Right renal pelvis (tissue), 4 donors: ENCODE measurements at regions not wholly inside any gene's neighbourhood (a gene's known extent, or its start where the extent isn't known, plus 50 kb on each side); places are given as distances from the start of the nearest gene placed in this dataset.
"Not testable (repeated sequence)": the region's sequence is repeated elsewhere in the genome, so short reads cannot be mapped to it uniquely, and the experiment has no call there.

Source experiments
- DNase-seq, 4 donors: peaks; one replicate each; pipeline ENCODE4 v3.0.0-alpha.2; 2013; ENCODE audit warnings: low read depth in 4 of 4, low spot score in 3 of 4, missing footprints in 1 of 4

DNA sequence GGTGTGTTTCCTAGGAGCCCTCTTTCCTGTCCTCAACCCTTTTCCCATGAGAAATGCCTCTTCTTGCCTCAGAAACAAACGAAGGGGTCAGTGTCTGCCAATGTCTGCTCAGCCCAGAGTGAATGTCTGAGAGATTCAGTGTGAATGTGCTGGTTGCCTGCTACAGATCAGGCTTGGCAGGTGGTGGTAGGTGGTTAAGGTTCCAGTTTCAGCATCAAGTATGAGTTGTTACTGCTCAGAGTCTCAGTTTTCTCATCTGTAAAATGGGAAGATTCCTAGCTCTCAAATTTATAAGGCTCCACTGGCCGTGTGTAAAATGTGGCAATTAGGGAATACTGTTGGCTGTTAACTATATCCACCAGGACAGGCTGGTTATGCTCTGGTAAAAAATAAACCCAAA lies 96.3 kb upstream of the PLGLB2 start:
- not testable (repeated sequence) for DNase-seq

DNA sequence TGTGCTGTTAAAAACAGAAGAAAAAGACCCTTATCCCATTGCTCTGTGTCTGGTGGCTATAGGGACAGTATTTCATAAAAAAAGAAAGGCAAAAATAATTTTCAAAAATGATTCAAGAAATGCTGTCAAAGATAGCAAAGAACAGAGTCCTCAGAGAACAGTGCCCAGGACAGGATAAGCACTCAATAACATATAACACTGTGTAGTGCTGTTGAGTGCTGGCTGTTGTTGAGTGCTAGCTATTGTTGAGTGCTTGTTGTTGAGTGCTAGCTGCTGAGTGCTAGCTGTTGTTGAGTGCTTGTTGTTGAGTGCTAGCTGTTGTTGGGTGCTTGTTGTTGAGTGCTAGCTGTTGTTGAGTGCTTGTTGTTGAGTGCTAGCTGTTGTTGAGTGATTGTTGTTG lies 94.5 kb upstream of the PLGLB2 start:
- not testable (repeated sequence) for DNase-seq

DNA sequence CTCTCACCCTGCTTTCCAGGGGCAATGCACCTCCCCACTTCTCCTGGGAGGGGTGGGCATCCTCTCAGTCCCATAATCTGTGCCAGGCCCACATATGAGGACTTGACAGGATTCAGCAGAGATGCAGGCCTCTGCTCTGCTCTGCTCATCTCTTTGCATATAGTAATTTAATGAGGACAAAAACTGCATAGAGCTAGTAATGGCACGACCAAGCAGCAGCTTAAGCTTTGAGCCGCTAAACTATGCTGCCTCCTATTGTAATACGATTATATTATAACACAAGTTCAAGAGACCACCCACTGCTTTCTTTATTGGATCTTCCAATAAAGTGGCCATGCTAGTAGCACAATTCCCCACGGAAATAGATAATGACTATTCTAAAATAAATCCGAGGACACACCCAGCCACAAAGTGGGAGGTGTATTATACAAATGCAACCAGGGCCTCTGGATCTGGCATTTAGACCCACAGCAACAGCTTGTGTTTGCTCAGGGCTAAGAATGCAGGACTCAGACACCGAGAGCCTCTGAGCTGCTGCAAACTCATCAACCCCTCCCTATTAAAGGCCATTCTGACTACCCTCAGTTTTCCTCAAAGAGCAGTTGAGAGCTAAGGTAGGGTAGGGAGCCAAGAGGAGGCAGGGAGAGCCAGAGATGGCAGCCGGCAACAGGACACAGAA lies 93.6 kb upstream of the PLGLB2 start:
- DNase-seq, result not testable (repeated sequence)

DNA sequence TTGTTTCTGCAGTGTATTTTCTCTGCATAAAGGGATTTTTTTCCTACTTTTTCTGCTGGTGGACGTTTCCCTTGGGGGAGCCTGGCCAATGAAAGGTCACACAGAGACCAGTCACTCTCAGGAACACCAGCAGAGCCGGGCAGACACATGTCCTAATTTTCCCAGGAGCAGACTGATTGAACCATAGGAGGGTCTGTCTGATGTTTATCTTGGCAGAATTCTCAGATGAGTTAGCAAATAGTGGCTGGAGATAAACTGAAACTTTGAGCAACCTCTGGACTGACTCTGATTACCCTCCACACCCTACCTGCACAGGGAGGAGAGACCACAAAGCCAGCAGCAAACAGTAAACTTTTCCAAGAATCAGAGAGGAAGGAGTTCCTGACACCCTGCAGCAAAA lies 90.0 kb upstream of the PLGLB2 start:
- DNase-seq, result not testable (repeated sequence)

DNA sequence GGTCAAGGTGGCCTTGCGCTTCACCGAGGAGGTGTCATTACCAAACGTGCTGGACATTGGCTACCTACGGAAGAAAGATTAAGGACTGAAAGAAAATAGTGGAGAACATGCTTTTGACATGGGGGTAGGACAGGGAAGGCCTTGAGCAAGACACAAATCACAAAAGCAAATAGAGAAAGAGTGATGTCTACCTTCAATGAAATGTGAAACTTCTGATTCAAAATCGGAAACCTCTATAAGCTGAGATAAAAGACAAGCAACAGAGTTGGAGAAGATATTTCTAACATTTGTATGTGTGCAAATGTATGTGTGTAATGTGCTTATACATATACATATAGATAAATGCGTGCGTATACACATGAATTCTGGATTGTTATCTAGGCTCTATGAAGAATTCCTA lies 89.5 kb upstream of the PLGLB2 start:
- not testable (repeated sequence) for DNase-seq

DNA sequence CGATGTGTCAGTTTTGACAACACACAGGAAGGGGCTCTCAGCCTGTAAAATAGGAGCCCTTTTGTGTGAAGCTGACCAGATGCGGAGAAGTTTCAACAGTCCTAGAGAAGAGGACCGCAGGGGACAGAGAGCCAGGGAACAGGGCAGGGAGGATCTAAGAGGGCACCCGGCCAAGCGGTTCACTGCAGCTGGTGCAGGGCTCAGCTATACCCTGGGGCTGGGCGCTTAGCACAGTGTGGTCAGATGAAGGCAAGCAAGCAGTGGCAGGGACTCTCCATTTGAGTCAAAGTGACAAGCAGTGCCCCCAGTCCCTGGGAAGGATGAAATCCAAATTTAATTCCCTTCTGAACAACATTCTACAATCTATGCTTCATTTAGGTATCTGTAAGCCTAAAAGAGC lies 88.9 kb upstream of the PLGLB2 start:
- not testable (repeated sequence) for DNase-seq

DNA sequence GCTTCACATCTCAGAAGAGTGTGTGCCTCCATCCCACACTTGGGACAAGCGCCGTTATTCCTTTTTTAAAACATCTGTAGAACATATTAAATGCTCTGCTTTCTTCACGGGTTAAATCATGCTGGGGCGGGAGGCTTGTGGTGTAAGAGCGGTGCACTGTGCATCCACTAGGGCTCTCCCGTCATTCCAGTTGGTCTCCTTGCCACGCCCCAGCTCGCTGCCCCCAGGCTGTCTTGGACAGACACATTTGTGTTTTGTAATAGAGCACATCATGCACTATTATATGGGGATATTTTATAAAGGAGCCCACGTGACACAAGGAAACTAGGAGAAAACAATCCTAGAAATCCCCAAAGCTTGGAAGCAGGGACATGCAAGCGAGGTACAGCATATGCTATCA lies 87.7 kb upstream of the PLGLB2 start:
- DNase-seq, result not testable (repeated sequence)

DNA sequence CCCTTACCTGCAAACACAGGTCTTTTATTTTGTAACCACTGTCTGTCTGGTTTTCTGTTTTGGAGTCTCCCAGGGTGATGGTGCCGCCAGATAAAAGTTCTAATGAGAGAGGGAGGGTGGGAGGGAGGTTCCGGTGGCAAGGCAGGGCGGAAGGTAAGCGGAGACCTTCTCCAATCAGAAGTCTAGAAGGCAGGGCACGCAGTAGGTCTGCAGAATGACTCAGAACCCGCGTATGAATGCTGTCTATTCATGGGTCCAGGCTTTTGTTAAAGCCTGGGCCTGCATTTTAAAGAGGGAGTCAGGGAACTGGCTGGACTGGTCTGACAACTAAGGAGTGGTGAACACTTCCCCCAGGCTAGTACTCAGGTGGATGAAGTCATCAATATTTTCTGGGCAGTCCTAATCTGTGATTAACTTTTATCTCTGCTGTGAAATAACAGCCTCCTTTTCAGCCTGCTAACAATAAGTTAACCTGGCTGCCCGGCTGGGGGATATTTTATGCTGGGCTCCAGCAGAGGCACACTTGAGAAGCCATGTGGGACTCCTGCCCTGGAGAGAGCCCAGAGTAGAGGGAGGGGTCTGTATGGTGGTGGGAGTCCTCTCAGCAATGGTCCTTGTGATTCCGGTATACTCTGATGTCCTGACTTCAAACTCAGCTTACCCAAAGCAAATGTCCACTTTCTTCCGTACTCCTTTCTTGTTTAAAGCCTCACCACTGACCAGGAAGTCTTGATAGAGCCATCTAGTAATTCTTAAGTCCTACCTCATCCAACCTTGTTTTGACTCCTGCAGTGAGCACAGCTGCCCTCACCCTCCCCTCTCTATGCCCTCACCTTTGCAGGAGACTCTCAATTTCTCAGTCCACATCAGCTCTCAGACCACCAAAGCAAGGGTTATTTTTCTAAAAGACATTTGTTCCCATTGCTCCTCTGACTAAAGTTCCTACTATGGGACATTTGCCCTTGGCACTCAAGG lies 85.3 kb upstream of the PLGLB2 start:
- DNase-seq, result not testable (repeated sequence)

DNA sequence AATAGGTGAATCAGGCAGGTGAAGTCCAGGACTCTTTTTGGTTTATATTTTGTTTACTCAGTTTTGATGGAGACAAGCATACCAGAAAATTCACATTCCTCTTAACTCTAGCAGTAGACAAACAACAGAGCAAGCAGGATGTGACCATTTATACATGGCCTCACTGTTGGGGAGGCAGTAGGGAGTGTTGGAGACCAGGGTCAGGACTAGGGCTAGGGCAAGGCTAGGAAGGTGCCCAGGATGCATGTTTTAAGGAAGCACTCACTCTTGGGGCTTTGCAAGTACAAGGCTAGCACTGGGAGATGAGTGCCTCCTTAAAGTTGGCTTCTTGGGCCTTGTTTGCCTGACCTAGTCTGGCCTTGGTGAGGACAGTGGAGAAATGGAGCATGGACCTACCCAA lies 84.5 kb upstream of the PLGLB2 start:
- DNase-seq, result not testable (repeated sequence)

DNA sequence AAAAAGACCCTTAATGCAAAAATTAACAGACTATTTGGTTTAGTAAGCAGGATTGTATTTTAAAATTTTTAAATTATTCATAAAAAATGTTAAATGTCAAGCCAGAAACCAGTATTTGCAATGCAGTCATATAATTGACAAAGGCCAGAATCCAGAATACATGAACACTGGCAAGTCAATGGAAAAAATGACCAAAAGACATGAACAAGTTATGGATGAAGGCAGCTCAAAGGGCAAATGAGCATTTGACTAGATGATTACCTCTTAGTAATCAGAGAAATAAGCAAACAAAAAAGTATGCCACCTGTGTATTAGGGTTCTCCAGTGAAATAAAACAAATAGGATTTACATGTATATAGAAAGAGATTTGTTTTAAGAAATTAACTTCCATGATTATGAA lies 80.9 kb upstream of the PLGLB2 start:
- DNase-seq, result not testable (repeated sequence)

DNA sequence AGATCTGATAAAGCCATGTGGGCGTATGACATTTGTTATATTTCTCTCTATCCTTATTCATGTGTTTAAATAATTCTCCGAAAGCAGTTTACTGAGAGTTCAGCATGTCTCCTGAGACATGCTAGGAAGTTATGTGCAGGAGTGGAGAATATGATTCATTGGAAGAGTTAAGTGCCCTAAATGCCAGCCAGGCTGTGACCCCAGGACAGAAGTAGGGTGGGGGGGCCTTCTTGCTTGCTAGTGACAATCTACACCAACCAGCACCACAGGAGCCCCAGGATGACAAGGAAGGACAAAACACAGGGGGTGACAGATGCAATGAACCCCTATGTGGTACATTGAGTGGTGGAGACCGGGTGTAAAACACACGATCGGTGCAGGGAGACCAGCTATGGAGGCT lies 79.5 kb upstream of the PLGLB2 start:
- not testable (repeated sequence) for DNase-seq

DNA sequence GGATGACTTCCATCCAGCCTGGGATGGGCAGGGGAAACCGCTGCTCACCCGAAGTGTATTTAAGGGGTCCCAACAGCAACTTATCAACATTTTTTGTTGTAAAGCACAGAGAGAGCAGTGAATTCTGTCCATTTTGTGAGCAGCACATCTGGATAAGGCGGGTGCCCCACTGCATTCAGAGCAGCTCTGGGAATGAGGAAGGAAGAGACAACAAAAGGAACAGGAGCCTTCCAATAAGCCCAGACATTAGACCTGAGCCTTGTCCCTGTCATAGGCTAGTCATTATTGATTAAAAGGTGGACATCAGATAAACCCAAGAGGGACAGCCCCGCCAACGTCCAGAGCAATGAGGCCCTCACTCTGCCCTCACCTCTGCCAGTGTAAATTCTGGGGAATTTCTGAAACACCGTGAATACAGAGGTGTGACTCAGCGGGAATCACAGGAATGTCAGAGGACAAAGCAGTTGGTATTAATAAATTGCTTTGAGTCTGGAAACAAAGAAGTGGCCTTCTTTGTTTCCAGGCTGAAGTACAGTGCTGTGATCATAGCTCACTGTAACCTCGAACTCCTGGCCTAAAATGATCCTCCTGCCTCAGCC lies 78.2 kb upstream of the PLGLB2 start:
- DNase-seq, result not testable (repeated sequence)

DNA sequence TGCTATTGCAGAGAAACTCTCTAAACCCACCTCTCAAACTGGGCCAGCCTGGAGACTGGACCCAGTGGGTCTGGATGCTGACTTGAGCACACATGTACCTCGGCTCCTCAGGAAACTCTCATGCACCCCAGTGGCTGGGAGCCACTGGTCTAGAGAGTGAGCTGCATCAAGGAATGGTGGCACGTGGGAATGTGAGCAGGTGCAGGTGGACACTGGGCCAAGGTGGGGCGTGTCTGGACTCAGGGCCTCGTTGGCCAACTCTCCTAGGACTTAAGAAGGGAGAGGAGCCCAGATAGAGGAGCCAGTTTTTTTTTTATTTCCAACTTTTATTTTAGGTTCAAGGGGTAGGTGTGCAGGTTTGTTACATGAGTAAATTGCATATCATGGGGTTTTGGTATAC lies 75.5 kb upstream of the PLGLB2 start:
- not testable (repeated sequence) for DNase-seq

DNA sequence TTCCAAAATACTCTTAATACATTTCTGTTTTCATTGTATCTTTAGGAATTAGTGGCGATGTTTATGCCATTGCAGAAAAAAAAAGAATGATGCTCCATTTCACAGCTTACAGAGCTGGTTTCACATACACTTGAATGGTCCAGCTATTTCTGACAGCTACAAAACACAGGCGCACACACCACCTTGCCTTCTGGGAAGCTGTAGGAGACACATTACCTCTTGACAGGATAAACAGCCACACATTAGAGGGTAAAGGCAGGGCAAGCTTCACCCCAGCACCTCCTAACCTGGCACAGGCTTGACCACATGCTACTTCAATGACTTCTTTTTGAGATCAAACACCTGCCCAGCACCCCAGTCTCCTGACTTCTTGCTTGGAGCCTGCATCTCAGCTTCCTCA lies 73.2 kb upstream of the PLGLB2 start:
- not testable (repeated sequence) for DNase-seq

DNA sequence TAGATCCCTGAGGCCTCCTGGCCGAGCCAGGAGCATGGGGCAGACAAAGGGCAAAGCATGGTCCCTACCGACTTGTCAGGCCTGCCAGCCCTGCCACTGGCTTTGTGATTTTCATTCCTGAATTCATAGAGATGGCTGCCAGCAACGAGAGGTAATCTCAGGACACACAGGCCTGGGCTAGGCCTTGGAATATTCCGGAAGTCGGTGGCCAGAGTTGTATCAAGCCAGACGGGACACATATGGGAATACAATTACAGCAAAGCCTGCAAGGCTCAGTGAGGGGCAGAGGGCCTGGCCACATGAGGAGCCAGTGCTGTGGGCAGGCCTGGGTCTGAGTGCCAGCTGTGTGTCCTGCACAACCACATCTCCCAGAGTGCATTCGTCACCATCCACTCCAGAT lies 72.4 kb upstream of the PLGLB2 start:
- not testable (repeated sequence) for DNase-seq

DNA sequence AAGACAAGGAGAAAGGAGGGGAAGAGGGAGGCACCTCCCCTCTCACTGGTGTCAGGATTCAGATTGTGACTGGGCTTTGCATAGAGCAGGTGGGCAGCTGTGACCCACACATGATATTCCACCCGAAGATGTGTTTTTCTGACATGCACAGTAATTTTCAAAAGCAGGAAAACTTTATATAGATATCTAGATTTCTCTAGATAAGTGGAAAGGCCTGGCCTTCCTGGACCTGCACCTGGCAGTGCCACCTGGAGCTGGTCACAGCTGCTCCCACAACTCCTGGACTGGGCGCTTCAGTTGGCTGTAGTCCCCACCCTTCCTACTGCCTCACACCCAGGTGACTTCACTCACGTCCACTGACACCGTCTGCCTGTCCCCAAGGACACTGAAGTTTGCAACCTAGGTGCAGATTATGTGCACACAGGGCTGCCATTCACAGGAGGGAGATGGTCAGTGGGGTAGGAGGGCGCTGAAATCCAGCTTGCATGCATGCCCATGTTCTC lies 70.4 kb upstream of the PLGLB2 start:
- DNase-seq, result not testable (repeated sequence)

DNA sequence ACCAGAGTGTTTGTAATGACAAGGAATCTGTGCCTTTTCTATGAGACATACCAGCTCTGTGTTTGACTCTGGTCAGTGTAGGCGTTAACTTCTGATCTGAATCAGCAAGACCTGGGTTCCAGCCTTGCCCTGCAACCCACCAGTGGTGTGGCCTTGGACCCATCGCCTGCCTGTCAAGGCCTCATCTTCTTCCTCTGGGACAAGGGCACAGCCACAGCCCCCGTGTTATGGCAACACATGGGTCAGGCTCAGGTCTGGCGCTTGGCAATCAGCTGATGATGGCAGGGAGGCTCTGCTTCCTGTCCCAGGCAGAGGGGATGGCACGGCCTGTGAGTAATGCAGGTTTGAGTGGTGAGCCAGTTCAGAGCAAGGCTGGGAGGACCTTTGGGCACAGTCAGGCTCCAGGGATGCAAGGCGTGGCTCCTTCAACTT lies 69.1 kb upstream of the PLGLB2 start:
- DNase-seq, result not testable (repeated sequence)

DNA sequence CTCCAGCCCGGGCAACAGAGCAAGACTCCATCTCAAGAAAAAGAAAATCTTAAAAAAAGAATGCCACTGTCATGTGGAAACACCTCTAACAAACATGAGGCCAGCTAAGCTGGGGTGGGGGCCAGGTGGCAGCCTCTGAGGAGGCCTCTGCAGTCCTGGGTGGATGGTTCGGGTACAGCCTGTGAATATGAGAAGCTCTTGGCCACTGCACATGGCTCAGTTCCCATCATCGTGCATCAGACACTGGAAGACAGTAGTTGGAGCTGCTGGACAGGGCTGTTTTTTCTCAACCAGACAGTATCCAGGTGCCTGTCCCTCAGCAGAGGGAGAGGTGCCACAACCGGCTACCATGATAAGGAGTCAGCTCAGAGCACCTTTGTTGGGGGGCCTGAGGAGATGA lies 67.9 kb upstream of the PLGLB2 start:
- DNase-seq, result not testable (repeated sequence)

DNA sequence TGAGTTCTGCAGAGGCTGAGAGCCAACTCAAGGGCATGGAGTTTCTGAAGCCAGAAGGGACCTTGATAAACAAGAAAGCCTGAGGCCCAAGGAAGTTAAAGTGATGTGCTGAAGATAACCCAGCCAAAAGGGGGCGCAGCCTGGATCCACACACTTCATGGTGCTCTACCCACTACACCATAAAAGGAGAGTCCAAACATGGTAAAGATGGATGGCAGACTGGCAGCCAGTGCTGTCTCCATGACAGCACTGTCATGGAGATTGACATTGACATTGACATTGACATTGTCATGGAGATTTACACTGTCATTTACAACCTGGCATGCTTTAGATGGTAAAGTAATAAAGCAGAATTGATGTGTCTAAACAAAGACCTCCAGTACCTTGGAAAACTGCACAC lies 67.2 kb upstream of the PLGLB2 start:
- DNase-seq, result not testable (repeated sequence)

DNA sequence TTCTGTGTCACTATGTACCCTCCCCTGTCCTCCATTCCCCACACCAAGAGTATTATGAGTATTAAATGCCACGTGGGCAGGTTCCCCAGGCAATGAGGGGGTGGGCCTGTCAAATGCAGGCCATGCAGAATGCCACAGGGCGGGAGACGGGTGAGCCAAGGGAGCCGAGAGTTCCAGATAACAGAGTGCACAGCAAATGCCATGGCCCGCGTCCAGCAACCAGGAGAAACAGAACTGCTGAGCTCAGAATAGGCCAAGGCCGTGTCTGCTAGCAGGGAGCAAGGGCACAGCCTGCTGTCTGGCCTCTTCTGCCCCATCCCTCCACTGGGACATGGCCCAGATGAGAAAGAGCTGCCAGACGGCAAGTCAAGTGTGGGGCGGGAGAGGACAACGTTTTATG lies 64.4 kb upstream of the PLGLB2 start:
- DNase-seq, result not testable (repeated sequence)

DNA sequence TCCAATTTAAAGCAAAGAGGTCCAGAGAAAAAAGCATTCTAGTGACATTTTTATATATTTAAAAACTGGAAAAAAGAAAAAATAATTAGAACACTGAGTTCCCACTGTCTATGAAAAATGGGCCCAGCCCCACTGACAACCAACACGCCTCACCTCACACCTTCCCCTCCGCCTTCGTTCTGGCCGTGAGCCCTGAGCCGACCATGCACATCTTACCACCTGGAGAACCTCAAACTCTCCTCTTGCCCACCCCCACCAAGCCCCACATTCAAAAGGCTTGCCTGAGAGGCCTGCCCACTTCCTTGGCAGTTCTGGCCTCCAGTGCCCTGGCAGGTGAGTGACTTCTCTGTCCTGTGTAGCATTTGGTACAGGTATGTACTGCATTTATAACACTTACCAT lies 63.9 kb upstream of the PLGLB2 start:
- not testable (repeated sequence) for DNase-seq
